ENCODE measurements at regions not wholly inside any gene's neighbourhood (a gene's known extent, or its start where the extent isn't known, plus 50 kb on each side); places are given as distances from the start of the nearest gene placed in this dataset.

DNA sequence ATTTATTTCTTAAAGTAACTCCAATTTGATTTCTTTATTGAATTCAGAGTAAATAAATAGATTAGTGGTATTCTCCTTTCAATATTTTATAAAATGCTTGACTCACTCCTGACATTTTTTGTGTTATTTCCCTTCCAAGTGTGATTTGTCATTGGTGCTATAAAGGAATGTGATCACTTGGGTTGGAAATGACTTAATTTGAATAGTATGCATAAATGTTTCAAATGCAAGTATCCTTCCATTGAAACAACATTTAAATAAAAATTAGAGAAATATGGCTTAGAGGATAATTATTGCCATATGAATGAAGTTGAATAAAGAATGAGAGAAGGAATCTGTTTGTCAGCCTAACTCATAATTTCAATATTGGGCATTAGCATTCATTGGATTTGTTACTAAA lies 182.7 kb downstream of the PABPC4L start:
- peak; percentile 66 for DNase-seq

DNA sequence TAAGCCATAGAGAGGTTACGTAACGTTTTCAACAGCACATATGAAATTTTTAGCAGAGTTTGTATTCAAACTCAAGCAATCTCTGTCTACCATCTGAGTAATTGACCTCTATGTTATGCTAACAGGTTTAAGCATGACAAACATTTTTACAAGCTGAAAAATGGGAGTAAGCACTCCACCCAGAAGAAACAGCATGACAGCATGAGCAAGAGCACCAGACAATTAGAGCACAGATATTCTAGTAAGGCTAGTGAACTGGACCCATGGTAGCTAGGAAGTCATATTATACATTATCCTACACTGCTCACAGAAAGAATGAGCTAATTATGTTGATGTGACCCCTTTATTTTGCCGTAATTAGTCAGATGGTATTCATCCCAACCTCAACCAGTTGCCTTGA lies 200.5 kb downstream of the PABPC4L start:
- no peak for DNase-seq

DNA sequence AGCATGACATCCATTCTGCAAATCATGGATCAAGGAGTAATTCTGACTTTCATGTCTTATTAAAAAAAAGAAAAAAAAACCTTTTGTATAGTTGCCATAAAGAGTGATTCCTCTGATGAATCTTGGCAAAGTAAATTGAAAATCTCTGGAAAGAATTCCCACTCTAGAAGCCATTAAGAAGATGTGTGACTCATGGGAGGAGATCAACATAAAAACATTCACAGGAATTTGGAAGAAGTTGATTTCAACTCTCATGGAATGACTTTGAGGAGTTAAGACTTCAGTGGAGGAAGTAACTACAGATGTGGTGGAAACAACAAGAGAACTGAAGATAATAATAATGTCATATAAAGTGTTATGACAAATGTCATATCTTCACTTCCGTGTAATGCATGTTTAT lies 204.2 kb downstream of the PABPC4L start:
- DNase-seq: peak; percentile 61

DNA sequence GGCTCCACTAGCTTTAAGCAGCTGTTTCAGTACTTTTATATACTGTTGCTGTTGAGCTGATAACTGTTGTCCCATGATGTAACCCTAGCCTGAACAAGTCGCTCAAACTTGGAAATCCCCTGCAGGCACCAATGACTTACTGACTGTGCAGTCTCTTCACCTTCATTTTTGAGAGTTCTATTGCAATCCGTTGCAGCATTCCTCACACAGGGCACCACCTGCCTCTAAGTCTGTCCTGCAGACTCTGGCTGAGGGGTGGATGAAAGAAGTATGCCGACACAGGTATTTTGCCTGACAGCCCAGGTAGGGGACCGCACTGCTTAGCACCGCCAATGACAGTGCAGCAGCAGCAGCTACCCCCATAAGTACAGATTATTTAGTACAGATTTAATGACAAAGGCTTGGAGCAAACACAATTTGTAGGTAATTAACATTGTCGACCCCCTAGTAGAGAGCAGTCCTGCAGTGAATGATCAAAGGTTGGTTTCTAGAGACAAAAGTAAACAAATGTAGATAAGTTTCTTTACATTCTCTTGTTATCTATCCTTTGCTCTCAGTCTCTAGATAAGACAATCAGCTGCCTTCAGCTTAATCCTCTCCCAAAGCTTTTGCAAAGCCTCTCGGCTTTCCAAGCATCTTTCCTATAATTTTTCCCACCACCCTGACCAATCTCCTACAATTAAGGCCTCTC lies 205.0 kb downstream of the PABPC4L start:
- no peak for DNase-seq

DNA sequence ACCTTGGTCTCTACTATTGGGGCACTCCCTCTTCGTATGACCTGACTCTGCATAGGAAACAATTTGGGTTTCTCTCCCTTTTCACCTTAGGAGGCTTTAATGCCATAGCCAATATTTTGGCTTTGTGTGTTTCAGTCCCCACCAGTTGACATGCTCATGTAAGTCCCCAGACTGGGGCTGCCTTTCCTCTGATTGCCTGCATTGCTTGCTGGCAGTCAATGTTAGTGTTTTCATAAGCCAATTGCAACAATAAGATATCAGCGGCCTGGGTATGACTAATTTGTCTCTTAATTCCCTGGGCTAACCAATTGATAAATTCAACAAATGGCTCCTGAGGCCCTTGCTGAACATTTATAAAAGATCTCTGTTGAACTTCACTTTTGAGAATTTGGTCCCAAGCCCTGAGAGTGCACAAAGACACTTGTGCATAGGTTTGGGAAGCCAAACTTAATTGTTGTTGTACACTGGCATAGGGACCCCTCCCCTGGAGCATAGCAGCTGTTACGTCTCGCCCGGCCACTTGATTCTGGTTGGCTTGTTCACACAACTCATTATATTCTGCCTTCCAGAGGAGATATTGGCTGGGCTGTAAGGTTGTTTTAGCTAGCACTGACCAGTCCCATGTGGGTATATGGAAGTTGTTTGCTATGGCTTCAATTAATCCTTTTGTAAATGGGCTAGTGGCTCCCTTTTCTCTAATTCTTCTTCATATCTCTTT lies 206.2 kb downstream of the PABPC4L start:
- DNase-seq: no peak

DNA sequence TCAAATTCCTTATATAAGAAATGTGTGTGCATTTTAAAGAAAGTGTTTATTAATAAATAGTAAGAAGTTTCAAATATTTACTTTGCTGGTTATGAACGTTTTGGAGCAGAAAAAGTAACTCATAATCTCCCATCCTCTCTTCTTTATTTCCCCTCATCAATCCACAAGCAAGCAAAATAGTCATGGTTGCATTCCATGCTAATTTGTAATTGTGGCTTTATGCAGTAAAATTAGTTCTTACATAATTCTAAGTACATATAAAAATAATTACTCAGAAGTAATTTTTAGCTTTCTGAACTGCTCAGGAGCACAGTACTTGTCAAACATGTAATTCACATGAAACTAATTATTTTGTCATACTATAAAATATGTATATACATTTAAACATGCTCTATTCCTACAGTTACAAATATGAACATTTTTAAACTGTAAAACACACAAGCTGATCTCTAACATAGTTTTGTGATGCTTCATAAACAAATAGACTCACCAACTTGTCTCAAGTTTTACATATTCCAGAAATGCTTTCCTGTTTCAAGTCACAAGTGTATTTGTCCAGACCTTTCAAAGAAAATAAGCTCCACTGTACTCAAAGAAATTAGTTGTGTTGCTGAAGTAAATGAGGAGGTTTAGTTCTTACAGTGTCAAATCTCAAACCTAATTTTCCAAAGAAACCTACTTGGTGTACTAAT lies 218.9 kb downstream of the PABPC4L start:
- DNase-seq: peak; percentile 32

DNA sequence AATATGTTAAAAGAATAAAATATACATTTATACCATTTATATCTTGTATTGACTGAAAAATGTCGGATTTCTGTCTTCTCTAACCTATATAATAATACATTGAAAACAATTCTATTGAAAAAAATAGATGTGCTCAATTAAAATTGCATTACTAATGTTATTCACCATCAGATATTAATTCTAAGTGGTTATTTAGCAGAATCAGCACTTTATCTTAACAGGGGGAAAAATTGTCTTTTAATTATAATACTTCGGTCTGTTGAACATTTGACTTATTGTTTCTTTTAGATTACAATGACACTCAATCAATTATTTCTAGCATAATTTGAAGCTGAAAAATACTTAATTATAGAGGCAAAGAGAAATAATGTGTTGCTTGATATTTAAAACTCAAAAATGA lies 220.3 kb downstream of the PABPC4L start:
- DNase-seq: no peak

DNA sequence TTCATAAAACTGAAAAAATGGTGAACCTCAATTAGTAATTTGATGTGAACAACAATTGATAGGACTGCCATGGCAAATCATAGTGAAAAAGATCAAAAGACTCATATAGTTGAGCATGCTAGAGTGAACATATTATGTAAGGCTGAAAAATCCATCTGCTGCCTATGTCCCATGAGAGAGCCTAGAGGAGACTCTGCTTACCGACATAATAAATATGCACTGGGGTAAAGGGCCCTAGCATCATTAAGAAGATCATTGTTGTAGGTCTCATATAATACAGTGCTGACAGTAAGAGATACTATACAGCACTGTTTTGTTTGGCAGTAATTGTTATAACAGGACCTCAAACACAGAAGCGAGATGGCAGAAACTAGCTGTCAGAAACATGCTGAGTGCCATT lies 229.0 kb downstream of the PABPC4L start:
- DNase-seq: no peak

DNA sequence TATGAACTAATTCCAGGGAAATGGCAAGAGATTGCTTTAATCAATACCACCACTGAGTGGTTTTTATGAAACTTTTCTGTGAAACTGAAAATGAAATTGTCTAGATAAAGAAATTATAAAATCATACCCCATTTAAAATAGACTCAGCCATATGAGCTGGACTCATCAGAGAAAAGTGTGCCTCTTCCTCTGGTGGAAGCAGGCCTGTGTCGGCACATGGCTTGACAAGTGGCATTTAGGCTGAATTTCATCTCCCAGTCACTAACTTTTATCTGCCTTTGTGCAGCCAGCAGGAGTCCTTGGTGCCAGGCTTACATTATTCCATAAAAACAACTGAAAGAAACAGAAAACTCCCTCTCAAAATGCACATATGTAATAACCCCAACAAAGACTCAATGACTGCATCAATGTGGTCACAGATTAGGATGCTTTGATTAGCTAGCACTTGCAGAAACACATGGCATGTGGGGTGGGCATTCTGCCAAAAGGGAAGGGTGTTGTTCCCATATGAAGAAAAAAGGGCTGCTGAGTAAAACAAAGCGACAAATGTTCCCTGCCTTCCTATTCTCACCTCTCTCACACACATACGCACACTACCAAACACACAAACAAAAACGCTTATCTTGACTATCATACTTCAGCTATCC lies 232.3 kb downstream of the PABPC4L start:
- DNase-seq: peak; percentile 61

DNA sequence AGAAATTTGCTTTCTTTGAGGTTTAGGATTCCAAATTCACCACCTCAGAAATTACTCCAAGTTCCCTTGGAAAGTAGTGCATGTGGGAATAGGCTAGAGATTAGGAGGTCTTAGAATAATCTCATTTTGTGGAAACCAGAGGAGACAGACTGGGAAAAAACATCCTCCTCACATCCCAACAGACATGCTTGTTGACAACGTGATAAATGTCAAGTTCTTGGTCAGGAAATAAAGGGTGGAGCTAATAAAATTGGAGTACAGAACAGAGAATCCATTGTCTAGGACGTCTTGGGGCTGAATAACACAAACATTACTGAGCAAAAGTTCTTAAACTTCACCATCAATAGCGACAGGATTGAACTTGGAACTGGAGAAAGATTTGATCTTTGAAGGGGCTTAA lies 233.4 kb downstream of the PABPC4L start:
- DNase-seq: no peak

DNA sequence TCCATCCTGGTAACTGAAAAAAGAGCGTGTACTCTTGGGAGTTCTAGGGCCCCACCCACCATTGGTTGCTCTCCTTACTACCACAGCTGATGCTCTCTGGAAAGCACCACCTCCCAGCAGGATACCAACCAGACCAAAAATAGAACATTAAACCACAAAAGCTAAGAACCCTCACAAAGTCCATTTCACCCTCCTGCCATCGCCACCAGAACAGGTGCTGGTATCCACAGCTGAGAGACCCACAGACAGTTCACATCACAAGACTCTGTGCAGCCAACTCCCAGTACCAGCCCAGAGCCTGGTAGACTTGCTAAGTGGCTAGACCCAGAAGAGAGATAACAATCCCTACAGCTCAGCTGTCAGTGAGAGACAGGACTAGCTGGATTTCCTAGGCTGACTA lies 240.6 kb downstream of the PABPC4L start:
- no peak for DNase-seq

DNA sequence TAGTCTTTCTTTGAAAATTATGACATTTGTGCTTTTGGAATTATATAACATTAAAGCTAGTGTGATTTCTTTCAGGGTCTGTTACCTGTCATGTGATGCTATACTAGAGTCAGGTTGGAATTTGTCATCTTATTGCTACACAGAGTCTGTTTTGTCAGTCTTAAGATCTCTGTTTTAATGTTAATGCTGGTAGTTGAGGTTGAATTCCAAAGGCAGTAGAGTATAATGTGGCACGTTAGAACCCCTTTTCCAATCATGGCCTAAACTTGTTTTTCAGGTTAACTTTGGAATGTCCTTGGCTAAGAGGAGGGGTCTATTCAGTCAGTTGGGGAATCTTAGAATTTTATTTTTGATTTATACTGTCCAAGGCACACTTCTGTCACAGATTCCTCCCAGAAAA lies 258.5 kb downstream of the PABPC4L start:
- no peak for DNase-seq

DNA sequence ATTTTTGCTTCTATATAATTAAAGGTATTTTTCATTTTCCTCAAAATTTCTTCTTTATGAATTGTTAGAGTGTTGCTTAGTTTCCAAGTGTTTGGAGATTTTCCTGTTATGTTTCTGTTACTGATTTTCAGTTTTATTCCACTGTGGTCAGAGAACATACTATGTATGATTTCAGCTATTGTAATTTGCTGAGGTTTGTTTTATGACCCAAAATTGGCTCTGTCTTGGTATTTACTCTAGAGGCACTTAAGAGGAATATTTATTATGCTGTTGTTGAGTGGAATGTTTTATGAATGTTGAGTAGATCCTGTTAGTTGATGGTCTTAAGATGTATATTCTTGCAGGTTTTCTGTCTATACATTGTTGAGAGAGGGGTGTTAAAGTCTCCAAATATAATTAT lies 263.5 kb downstream of the PABPC4L start:
- peak; percentile 11 for DNase-seq

DNA sequence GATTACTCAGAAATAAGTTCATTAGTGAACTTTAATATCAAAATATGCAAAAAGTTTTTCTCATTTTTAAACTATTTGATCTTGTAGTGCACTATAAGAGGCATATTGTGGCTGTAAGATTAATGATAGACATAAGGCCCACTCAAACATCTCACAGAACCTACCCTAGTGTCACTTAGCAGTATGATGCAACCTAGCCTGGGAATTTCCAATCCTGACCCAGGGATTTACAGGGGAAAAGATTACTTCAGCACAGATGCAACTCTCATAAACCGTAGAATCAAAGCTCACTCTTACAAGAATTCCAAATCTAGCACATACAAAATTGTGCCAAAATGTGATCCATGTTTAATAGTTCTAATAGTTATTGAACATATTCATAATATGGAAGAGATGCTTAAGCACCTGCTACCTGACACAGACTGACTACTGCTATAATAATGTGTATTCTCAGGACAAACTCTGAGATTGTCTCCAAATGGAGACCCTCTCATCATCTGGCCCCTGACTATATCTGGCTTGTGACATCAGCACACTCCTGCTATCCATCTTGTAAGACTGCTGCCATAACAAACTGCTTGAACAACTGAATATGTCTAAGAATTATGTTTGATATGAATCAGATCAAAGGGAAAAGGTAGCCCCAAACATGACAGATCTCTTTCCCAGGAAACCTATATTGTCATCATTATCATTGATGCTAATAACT lies 271.9 kb downstream of the PABPC4L start:
- DNase-seq: peak; percentile 35

DNA sequence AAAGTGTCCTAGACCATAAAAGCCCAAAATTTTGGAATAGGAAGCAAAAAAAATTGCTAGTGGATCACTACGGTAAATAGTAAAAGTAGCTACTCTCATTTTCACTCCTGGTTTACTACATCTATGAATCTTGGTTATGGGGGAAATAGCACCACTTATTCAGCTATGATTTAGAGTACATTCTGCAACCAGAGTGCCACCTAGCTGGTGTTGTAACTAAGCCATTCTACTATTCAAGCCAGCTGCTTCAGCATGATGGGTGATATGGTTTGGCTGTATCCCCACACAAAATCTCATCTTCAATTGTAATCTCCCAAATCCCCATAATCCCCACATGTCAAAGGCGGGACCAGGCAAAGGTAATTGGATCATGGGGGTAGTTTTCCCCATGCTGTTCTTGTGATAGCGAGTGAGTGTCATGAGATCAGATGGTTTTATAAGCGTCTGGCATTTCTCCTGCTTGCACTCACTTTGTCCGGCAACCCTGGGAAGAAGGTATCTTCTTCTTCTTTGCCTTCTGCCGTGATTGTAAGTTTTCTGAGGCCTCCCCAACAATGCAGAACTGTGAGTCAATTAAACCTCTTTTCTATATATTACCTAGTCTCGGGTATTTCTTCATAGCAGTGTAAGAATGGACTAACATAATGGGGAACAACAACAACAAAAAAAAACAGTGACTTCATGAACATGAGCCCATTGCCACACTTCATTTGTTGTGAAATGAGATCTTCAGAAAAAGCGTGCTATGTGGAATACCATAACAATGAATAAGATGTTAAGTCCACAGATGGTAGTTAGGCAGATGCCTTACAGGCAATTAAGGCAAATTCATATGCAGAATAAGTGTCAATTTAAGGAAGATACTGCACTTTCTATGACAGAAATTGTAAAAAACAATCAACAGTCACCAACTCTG lies 280.1 kb downstream of the PABPC4L start:
- peak; percentile 21 for DNase-seq

DNA sequence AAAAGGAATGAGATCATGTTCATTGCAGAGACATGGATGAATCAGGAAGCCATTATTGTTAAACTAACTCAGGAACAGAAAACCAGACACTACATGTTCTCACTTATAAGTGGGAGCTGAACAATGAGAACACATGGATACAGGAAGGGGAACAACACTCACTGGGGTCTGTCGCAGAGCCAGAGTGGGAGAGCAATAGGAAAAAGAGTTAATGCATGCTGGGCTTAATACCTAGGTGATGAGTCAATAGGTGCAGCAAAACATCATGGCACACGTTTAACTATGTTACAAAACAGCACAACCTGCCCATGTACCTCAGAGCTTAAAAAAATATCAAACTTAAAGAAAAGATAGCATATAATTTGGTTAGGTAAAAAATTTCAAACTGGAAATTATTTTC lies 281.4 kb downstream of the PABPC4L start:
- DNase-seq: no peak

DNA sequence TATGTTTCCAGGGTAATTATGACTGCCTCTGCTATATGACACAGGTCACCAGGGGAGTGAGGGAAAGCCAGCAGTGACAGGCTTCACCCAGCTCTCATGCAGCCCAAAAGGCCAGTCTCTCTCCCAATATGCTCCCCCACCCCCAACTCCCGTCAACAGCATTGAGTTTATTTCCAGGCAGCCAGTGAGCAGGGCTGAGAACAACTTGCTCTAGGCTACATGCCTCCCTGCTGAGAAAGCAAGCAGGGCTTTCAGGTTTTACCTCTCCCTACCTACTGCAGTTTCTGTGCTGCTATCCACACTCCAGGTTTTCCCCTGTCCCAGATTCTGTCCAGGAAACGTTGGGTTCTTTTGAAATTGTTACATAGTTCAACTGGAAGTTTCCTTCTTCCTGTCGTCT lies 291.4 kb downstream of the PABPC4L start:
- no peak for DNase-seq

DNA sequence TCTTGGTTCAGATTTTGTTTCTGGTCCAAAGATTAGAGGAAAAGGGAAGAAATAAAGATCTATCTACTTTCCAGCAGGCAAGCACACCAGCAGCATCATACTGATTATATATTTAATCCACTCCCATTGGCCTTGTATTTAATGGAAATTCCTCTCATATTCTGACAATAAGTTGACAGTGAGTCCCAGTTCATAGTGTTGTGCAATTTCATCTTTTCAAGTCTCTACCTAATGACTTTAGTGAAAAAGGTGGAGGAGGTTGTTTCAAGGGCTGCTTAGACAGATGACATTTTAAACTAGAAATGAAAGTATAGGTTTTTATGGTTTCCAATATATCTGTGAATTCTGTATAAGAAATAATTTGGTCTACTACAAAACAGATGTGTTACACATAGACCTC lies 298.6 kb downstream of the PABPC4L start:
- DNase-seq: no peak

DNA sequence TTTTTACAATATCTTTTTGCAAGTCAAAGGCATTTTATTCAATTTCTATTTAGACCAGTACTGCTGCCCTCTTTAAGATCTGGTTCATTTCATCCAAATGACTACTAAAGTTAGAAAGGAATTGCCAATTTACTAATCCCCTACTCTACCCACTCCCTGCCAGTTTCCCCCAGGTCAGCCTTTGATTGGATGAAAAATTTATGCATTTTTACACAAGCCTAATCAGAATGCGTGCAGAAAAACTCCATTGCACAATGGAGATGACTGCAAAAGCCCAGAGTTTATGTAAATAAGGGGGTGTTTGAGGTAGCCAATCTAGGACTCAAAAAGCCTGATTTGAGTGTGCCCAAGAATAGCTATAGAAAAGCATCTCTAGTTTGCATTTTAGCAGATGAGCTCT lies 310.6 kb downstream of the PABPC4L start:
- no peak for DNase-seq

DNA sequence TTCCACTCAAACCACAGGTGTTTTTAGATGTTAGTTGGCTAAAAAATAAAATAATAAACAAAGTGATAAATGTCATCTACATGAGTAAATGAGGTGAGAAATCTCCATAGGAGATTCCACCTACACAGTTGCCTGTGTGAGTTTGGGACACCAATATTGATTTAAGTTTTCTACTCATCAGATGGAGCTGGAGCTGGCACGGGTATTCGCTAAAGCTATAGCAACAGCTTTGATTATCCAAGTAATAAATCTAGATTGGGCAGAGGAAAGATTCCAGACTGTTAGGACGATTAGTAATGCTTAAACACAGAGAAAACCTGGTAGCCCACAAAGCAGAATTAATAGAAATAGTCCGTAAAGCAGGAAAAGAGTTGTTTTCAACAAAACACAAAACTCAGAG lies 313.9 kb downstream of the PABPC4L start:
- no peak for DNase-seq

DNA sequence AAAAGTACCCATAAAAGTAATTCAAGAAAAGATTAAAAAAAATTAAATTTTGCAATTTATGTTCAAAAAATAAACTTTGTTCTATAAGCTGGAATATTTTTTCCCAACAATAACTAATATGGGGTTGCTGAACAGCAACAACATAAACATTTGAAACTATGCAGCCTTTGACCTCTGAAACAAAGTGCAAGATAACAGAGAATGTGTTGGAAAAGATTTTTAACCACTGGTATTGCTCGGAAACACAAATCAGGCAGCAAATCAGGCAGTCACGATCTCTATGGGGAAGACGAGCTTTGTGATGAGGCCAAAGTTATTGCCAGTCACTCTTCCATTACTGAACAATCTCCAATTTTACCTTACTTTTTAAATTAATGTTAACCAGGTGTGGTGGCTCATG lies 332.1 kb downstream of the PABPC4L start:
- no peak for DNase-seq

DNA sequence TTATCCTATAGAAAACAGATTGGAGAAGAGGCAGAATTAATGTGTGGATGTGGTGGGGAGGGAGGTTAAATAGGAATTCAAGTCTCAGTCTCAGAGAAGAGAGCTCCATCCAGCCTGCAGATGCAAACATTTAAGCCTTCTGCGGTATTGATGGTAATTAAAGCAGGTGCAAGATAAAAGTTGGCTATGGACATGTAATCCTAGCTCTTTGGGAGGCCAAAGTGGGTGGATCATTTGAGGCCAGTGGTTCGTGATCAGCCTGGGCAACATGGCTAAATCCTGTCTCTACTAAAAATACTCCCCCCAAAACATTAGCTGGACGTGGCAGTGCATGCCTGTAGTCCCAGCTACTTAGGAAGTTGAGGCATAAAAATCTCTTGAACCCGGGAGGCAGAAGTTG lies 332.7 kb downstream of the PABPC4L start:
- DNase-seq: no peak
